ENCODE measurements at regions not wholly inside any gene's neighbourhood (a gene's known extent, or its start where the extent isn't known, plus 50 kb on each side); places are given as distances from the start of the nearest gene placed in this dataset.

- no peak for TF ChIP-seq CTCF (IDR thresholded peaks at IDR 0.05)
- no peak for TF ChIP-seq POLR2A (IDR thresholded peaks at IDR 0.05)
These were observed 94.3 kb upstream of the GLI2 start for GRCh38 chr2:120641366-120641771.
